HG02943 (cell line): ENCODE measurements at regions not wholly inside any gene's neighbourhood (a gene's known extent, or its start where the extent isn't known, plus 50 kb on each side); places are given as distances from the start of the nearest gene placed in this dataset.

Source experiments
- ATAC-seq: cut with Tn5 transposase; IDR thresholded peaks from one replicate; pipeline ENCODE4 v1.9.1; 2021; ENCODE audit warnings: mild to moderate bottlenecking, low read depth, moderate library complexity; ENCODE audit not compliant: unreplicated experiment

DNA sequence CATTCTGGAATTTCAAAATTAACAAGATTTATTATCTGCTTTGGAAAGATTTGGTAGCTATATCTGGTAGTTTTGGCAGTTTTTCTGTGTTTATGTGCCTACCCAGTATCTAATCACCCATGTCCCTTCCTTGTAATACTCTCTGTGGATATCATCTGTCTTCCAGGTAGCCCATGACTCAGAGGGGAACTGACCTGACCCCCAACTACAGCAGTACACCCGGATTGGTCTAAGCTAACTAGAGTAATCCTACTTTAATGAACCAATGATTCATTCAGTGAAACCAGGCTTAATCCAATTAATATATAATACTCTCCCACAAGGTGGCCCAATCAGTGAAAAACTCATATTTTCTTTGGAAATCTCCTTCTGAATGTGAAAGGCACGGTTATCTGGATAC, 295.3 kb upstream of the SULF2 start:
- ATAC-seq, result no peak

DNA sequence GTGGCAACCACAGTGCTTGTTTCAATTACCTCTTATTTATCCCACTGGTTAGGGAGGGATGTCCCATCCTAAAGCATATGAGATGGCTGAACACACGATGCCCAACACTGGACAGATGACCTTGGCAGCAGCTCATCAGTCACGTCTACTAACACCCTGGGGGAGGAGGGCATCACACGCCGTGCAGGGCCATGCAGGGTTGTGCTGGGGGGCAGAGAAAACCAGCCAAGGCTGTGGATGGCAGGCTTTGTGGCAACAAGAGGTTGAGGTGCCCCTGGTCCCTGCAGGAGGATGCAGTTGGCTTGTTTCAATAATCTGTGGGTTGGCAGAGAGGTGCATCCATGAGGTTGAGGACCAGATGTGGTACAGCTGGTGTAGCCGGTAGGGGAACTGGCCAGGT, 293.7 kb upstream of the SULF2 start:
- no peak for ATAC-seq

DNA sequence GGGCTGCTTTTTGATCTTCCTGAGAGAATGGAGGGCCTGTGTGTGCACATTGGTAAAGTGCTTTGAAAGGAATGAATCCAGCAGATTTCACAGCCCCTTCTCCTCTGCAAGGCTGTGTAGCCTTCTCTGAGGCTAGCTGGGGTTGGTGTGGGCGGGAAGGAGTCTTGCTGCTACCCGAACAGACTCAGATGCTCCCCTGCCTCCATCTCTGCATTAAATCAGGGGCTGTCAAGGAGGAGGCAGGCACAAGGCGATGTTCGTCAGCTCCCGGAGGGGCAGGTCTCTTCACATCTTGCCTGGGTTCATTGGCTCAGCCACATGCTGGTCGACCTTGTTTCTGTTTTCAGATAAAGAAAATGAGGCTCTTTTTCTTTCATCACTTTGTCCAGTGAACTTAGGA, 291.5 kb upstream of the SULF2 start:
- no peak for ATAC-seq

DNA sequence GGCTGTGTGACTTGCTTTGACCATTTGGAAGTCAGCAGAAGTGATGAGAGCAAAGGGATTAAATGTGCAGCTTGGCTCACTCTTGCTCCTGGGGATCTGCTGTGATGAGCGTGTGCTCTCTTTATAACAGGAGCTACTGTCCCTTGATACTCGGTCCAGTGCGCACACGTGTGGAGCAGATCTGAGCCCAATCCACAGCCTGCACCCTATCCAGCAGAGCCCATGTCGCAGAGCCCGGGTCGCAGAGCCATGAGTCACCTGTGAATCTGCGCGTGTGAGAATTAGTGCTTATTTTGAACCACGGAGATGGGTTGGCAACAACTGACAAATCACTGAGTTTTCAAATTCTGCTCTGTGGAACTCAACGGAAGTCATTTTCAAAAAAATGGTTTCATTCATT, 291.0 kb upstream of the SULF2 start:
- no peak for ATAC-seq

- ATAC-seq, result no peak
These were observed 290.4 kb upstream of the SULF2 start for GRCh38 chr20:48075591-48076174.

- ATAC-seq, result no peak
These were observed 285.8 kb upstream of the SULF2 start for GRCh38 chr20:48070991-48071652.

GRCh38 chr20:48069596-48069995, 284.3 kb upstream of the SULF2 start:
- ATAC-seq, result no peak

DNA sequence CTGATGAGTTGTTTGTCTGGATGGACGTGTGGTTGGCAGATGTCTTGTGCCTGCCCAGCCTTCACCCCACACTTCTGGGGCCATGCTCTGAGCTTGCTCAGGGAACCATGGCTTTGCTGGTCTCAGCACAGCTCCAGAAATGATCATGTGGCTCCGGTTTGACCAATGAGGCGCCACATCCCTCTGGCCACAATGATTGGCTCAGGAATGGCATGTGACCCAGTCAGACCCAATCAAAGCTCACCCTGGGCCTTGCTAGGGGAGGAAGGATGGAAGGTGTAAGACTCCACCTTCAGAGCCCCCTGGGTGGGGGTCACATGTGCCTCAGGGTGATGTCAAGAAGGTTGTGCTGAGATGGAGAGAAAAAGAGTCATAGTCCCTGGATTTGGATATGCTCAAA, 281.6 kb upstream of the SULF2 start:
- ATAC-seq, result no peak

DNA sequence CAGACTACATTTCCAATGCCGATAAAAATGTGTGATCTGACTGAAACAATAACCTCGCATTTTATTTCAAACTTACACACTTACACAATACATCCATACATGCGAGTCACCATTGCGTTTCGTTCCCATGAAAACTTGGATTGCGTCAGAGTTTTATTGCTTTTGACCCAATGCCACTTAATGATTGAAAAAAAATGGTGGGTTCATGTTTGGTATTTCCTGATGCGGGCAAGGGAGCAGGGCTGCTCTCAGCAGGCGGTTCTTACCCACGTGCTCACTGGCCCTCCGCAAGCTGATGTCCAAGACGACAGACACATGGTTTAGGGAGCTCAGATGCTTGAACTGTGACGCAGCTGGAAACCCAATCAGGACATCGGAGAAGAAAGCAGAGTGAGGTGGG, 281.0 kb upstream of the SULF2 start:
- ATAC-seq, result no peak

GRCh38 chr20:48065833-48066232, 280.6 kb upstream of the SULF2 start:
- no peak for ATAC-seq

- ATAC-seq, result no peak
These were observed 279.6 kb upstream of the SULF2 start for GRCh38 chr20:48064929-48065328.

- ATAC-seq, result no peak
These were observed 275.8 kb upstream of the SULF2 start for GRCh38 chr20:48060841-48061720.

GRCh38 chr20:48058611-48059559, 273.6 kb upstream of the SULF2 start:
- ATAC-seq, result no peak

DNA sequence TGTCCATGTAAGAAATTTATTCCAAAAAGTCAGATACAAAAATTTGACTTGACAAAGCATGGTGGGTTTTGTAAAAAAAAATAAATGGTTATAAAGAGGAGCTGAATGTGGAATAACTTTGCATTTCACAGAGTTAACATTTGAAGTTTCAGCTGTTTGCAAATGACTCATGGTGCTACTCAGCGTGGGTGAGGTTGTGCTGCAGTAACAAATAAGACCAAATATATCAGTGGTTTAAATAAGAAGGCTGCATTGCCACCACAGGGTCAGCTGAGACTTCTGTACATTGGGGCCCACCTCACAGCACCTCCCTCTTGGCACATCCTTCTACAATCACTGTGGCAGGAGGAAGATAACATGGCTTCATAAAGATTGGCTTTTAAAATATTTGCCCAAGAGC, 272.5 kb upstream of the SULF2 start:
- ATAC-seq, result no peak

DNA sequence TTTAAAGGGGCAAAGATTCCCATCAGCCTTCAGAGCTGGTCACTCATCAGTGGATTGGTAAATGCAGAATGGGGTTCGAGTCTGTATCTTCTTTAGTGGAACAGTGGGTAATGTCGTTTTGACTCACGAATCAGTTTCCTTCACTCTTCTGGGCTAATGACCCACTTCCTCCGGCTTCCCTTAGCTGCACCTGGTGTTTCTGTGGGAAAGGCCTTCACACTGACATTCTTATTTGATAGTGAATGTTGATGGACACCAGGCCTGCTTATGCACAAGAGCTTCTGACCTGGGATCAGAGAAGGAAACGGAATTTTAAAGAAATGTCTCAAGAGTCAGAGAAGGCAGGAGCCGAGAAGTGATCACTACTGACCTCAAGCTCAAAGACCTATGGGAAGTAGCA, 272.0 kb upstream of the SULF2 start:
- no peak for ATAC-seq

DNA sequence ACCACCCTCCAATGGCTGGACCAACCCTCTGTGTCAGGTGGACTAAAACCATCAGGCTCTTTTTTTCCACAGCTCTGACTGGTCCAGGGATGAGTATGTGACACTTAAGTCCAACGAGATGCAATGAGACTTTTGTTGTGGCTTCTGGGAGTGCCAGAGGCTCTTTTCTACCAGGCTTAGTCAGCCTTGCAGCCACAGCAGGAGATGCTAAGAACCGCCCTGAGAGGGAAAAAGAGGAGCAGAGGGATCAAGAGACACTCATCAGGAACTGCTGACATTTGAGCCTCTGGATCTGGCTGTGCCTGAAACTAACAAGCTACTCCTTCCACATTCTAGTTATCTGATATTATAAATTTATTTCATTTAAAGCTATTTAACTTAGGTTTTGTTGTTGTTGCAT, 270.9 kb upstream of the SULF2 start:
- ATAC-seq, result no peak

- ATAC-seq, result no peak
These were observed 268.8 kb upstream of the SULF2 start for GRCh38 chr20:48054051-48054450.

DNA sequence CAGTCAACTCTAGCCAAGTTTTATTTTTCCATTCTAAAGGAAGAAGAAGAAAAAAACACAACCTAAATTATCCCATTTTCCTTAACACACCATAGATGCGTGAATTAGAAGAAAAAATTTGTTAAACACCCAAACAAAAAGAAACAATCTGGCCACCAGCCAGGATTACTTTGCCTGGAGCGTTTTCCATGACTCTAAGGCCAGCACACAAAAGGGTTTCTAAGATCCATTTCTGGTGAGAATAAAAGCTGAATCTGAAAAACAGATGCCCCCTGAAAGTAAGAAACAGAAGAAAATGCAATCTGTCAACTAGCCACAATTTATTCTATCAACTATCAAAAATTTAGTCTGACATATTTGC, 267.2 kb upstream of the SULF2 start:
- no peak for ATAC-seq

DNA sequence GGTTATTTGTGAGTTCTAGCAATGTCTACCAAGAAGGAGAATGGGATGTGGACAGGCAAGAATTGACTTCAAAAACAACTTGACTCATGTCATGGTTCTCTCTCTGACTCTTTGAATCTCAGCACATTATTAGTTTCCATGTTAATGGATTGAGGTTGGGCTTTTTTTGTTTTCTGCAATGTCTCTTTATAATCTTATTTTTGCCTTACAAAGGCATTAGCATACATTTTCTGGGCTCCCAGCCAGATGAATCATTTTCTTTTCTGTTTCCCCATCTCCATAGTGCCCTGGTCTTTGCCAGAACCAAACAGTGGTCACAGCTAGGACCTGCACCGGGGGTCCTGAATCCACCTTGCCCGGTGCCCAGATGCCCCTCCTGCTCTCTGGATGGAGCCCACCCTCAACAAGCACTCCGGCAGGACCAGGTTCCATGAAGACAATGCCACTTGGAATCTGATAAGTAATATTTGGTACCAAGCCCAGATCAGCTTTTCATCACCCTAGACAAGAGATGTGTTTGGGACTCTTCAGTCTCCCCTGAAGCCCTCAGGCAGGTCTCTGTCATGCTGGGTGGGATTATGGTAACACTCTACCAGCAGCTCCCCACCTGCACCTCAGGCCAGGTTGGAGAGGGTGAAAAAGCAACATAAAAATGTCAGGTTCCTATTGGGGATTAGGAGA, 266.7 kb upstream of the SULF2 start:
- ATAC-seq, result no peak

DNA sequence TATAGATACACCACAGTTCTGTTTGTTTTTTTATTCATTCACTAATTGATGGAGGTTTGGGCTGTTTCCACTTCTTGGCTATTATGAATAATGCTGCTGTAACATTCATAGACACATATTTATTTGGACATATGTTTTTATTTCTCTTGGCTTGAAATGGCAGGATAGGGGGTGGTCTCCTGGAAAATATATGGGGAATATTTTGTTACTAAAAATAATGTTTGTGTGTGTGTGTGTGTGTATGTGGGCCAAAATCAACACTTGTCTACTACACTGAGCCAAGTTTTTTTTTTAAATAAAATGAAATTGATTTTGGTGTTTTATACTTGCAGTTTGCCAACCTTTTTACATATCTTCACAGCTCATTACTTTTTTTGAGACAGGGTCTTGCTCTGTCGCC, 264.4 kb upstream of the SULF2 start:
- no peak for ATAC-seq
